ENCODE measurements at regions not wholly inside any gene's neighbourhood (a gene's known extent, or its start where the extent isn't known, plus 50 kb on each side); places are given as distances from the start of the nearest gene placed in this dataset.

GRCh38 chr3:23653647-23654525, 151.9 kb upstream of the UBE2E1 start:
- no peak for TF ChIP-seq CTCF (conservative IDR thresholded peaks at IDR 0.05; ENCODE audit: low read length)
- TF ChIP-seq EZH2phosphoT487 (IDR thresholded peaks at IDR 0.05; ENCODE audit: borderline replicate concordance), result no peak

Data from Loucy (cell line).